ENCODE measurements at regions not wholly inside any gene's neighbourhood (a gene's known extent, or its start where the extent isn't known, plus 50 kb on each side); places are given as distances from the start of the nearest gene placed in this dataset.

DNA sequence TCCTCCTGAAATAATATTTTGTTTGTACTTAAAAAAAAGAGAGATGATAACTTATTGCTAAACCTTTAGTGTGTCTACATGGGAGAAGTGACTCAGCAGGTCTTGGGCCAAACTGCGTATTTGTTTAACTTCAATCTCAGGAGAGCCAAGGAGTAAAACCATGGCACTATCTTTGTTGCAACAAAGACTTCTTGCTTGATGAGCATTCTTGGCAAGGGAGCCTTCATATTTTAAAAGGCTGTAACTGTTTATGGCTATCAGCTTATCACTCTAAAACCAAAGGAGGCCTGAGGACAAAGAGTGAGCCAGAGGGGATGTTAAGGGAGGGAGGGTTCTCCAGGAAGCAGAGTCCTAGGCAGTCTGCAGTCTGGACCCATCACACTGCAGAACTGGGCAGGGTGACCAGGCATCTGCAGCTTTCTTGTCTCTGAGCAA, 216.2 kb upstream of the S1PR3 start:
- Mint-ChIP-seq H3K4me1 (peaks cover 2% of the 10 kb centered on the region), H3K4me3 (no peak overlapping the region), H3K27me3 (peaks cover 53% of the 10 kb centered on the region), H3K27ac (no peak overlapping the region), H3K36me3 (ENCODE audit: low read depth) (no peaks in the 10 kb centered on the region)
- DNase-seq (no peak), ATAC-seq (no peak)
- H3K9me3 ChIP-seq (ENCODE audit: control insufficient read depth, low read length, poor library complexity, severe bottlenecking) = no peaks in the 10 kb centered on the region

DNA sequence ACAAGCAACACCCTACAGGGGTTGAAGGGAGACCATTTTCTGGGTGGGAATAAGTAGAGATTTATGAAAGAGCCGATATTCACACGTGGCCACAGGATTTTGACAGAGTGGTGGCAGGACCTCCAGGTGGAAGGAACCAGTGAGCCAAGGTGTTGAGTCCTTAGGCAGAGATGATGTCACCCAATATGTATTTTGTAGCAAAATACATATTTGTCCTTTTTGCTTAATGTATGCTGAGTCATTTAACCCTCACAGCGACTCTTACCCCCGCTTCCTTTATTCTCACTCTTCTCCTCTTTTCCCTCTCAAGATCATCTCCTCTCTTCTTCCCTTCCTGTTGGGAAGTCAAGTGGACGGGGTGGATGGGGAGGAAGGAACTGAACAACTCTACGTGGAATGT, 215.7 kb upstream of the S1PR3 start:
- H3K9me3 ChIP-seq (ENCODE audit: control insufficient read depth, low read length, poor library complexity, severe bottlenecking) = no peaks in the 10 kb centered on the region
- Mint-ChIP-seq H3K36me3 (ENCODE audit: low read depth) (no peaks in the 10 kb centered on the region), H3K27ac (no peak overlapping the region), H3K4me3 (no peak overlapping the region), H3K27me3 (peaks cover 58% of the 10 kb centered on the region), H3K4me1 (peaks cover 2% of the 10 kb centered on the region)
- ATAC-seq (no peak), DNase-seq (no peak)

DNA sequence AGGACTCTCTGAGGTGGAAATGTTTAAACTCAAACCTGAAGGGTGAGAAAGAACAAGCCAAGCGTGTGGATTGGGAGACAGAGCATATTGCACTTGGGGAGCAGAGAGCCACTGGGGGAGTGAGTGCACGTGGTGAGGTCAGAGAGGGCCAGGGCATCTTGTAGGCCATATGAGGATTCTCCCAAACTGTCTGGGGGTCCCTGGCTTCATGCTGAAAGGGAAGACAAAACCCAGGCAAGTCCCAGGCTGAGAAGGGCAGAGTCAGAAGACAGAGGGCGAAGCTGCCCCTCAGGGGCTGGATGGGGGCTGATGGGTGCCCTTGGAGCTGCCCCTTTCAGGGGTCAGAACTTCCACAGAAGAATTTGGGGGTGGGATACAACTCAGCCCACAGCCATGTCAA, 215.3 kb upstream of the S1PR3 start:
- Mint-ChIP-seq H3K27me3 (peaks cover 63% of the 10 kb centered on the region), H3K27ac (no peak overlapping the region), H3K36me3 (ENCODE audit: low read depth) (no peaks in the 10 kb centered on the region), H3K4me1 (peaks cover 2% of the 10 kb centered on the region), H3K4me3 (no peak overlapping the region)
- no peak for DNase-seq
- H3K9me3 ChIP-seq (ENCODE audit: control insufficient read depth, low read length, poor library complexity, severe bottlenecking) = no peaks in the 10 kb centered on the region
- no peak for ATAC-seq

- Mint-ChIP-seq H3K4me3 (no peak overlapping the region), H3K4me1 (peaks cover 2% of the 10 kb centered on the region), H3K36me3 (ENCODE audit: low read depth) (no peaks in the 10 kb centered on the region), H3K27me3 (peaks cover 69% of the 10 kb centered on the region), H3K27ac (no peak overlapping the region)
- H3K9me3 ChIP-seq (ENCODE audit: control insufficient read depth, low read length, poor library complexity, severe bottlenecking) = no peaks in the 10 kb centered on the region
- DNase-seq (no peak), ATAC-seq (no peak)
These were observed 214.4 kb upstream of the S1PR3 start for GRCh38 chr9:88776717-88777497.

- no peak overlapping the region for H3K4me3 Mint-ChIP-seq
- peaks cover 69% of the 10 kb centered on the region for H3K27me3 Mint-ChIP-seq
- no peaks in the 10 kb centered on the region for H3K9me3 ChIP-seq (ENCODE audit: control insufficient read depth, low read length, poor library complexity, severe bottlenecking)
- peaks cover 2% of the 10 kb centered on the region for H3K4me1 Mint-ChIP-seq
- H3K27ac Mint-ChIP-seq = no peak overlapping the region
- H3K36me3 Mint-ChIP-seq (ENCODE audit: low read depth) = no peaks in the 10 kb centered on the region
- DNase-seq (no peak), ATAC-seq (no peak)
These were observed 213.6 kb upstream of the S1PR3 start for GRCh38 chr9:88777498-88778312.

- H3K27me3 Mint-ChIP-seq = peaks cover 51% of the 10 kb centered on the region
- ATAC-seq = no peak
These were observed 209.5 kb upstream of the S1PR3 start for GRCh38 chr9:88781628-88782391.

DNA sequence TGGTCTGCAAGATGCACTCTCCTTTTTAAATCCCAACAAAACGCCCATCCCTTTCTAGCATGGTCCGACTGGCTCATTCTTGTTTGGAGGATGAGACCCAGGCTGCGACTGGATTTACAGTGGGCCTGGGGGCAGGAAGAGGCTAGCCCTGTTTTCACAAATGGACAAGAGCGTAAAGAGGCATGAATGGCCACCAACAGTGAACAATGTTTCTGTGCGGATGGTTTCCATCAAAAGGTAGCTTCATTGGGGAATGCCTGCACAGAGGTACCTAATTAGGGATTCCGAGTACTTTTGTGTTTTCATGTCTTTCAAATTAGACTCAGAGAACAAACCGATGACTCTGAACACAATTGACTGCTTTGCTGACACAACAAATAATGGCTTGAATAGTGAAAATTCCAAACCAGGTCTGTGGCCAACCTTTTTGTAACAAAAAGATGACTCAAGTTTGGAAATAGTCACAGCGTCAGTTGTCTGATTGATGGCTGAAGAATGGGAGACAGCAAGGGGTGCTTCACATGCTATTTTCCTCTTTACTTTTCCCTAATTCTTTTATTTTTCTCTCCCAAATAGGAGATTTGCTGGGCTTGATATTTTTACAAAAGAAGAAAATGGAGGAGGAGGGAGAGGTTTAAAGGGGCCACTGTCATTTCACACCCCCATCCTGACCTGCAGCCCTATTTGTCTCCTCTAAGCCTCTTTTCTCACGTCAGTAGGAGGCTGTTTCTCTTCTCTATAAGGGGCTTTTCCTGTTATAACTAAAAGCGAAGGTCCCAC, 208.1 kb upstream of the S1PR3 start:
- H3K4me1 Mint-ChIP-seq = no peaks in the 10 kb centered on the region
- H3K27me3 Mint-ChIP-seq = peaks cover 51% of the 10 kb centered on the region
- H3K9me3 ChIP-seq (ENCODE audit: control insufficient read depth, low read length, poor library complexity, severe bottlenecking) = no peaks in the 10 kb centered on the region
- H3K4me3 Mint-ChIP-seq = no peak overlapping the region
- DNase-seq (no peak), ATAC-seq (no peak)
- no peak overlapping the region for H3K27ac Mint-ChIP-seq
- H3K36me3 Mint-ChIP-seq (ENCODE audit: low read depth) = no peaks in the 10 kb centered on the region

More at GRCh38 chr9:88781628-88782391, 209.5 kb upstream of the S1PR3 start:
- Mint-ChIP-seq H3K4me1 (peaks cover 2% of the 10 kb centered on the region), H3K4me3 (no peak overlapping the region), H3K36me3 (ENCODE audit: low read depth) (no peaks in the 10 kb centered on the region), H3K27ac (no peak overlapping the region)
- H3K9me3 ChIP-seq (ENCODE audit: control insufficient read depth, low read length, poor library complexity, severe bottlenecking) = no peaks in the 10 kb centered on the region
- DNase-seq = no peak

DNA sequence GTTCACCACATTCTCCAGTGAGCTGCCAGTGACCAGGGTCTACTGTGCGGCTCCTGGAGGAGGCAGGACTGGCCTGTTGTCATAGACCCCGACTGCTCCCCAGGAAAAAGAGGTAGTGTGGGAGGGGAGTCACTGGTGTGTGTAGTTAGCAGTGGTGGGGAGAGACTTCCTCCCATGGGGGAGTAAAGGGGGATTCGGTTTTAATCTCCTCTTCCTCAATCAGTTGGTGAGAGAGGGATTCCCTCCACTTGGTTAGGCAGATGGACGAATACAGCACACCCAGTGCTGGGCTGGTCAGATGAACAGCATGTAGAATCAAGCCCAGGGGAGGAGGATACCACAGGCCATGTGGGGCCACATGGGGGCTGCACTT, 207.6 kb upstream of the S1PR3 start:
- Mint-ChIP-seq H3K4me3 (no peak overlapping the region), H3K27ac (no peak overlapping the region), H3K36me3 (ENCODE audit: low read depth) (no peaks in the 10 kb centered on the region), H3K4me1 (no peaks in the 10 kb centered on the region), H3K27me3 (peaks cover 52% of the 10 kb centered on the region)
- DNase-seq (no peak), ATAC-seq (no peak)
- no peaks in the 10 kb centered on the region for H3K9me3 ChIP-seq (ENCODE audit: control insufficient read depth, low read length, poor library complexity, severe bottlenecking)

GRCh38 chr9:88784960-88785359, 206.3 kb upstream of the S1PR3 start:
- H3K27ac Mint-ChIP-seq = no peak overlapping the region
- no peak overlapping the region for H3K4me3 Mint-ChIP-seq
- ATAC-seq = no peak

GRCh38 chr9:88786291-88787079, 204.8 kb upstream of the S1PR3 start:
- H3K36me3 Mint-ChIP-seq (ENCODE audit: low read depth) = no peaks in the 10 kb centered on the region
- no peak overlapping the region for H3K4me3 Mint-ChIP-seq
- H3K4me1 Mint-ChIP-seq = no peaks in the 10 kb centered on the region
- ATAC-seq (no peak), DNase-seq (no peak)
- peaks cover 44% of the 10 kb centered on the region for H3K27me3 Mint-ChIP-seq
- no peaks in the 10 kb centered on the region for H3K9me3 ChIP-seq (ENCODE audit: control insufficient read depth, low read length, poor library complexity, severe bottlenecking)
- H3K27ac Mint-ChIP-seq = no peak overlapping the region

More at GRCh38 chr9:88784960-88785359, 206.3 kb upstream of the S1PR3 start:
- DNase-seq = no peak
- no peaks in the 10 kb centered on the region for H3K9me3 ChIP-seq (ENCODE audit: control insufficient read depth, low read length, poor library complexity, severe bottlenecking)
- Mint-ChIP-seq H3K4me1 (no peaks in the 10 kb centered on the region), H3K27me3 (peaks cover 57% of the 10 kb centered on the region), H3K36me3 (ENCODE audit: low read depth) (no peaks in the 10 kb centered on the region)

- Mint-ChIP-seq H3K27ac (no peak overlapping the region), H3K27me3 (peaks cover 20% of the 10 kb centered on the region), H3K4me3 (no peak overlapping the region), H3K4me1 (no peaks in the 10 kb centered on the region), H3K36me3 (ENCODE audit: low read depth) (no peaks in the 10 kb centered on the region)
- H3K9me3 ChIP-seq (ENCODE audit: control insufficient read depth, low read length, poor library complexity, severe bottlenecking) = no peaks in the 10 kb centered on the region
- no peak for DNase-seq
- no peak for ATAC-seq
These were observed 201.5 kb upstream of the S1PR3 start for GRCh38 chr9:88789785-88790184.

GRCh38 chr9:88791105-88791805, 200.0 kb upstream of the S1PR3 start:
- no peak for DNase-seq
- no peak overlapping the region for H3K4me3 Mint-ChIP-seq
- H3K4me1 Mint-ChIP-seq = no peaks in the 10 kb centered on the region
- H3K9me3 ChIP-seq (ENCODE audit: control insufficient read depth, low read length, poor library complexity, severe bottlenecking) = no peaks in the 10 kb centered on the region
- ATAC-seq = no peak
- no peak overlapping the region for H3K27ac Mint-ChIP-seq
- H3K36me3 Mint-ChIP-seq (ENCODE audit: low read depth) = no peaks in the 10 kb centered on the region
- H3K27me3 Mint-ChIP-seq = peaks cover 20% of the 10 kb centered on the region
